ENCODE measurements at regions not wholly inside any gene's neighbourhood (a gene's known extent, or its start where the extent isn't known, plus 50 kb on each side); places are given as distances from the start of the nearest gene placed in this dataset.

GRCh38 chr13:32881074-32881776 lies 135.0 kb upstream of the KL start:
- Histone ChIP-seq H3K9me3 (ENCODE audit: control insufficient read depth in 1 of 2, insufficient read depth in 1 of 2, low read length in 2 of 2) (no peaks in the 10 kb centered on the region), H3K36me3 (ENCODE audit: insufficient read depth, low read length) (no peaks in the 10 kb centered on the region), H3K27ac (ENCODE audit: low read depth in 1 of 2, low read length in 2 of 2) (no peak overlapping the region), H3K27me3 (ENCODE audit: control insufficient read depth in 1 of 2, insufficient read depth in 2 of 2, low read length in 2 of 2) (no peaks in the 10 kb centered on the region), H3K4me3 (ENCODE audit: low read length) (no peak overlapping the region), H3K4me1 (ENCODE audit: insufficient read depth, low read length) (no peaks in the 10 kb centered on the region)
- no peaks in the 10 kb centered on the region for H3K4me1 Mint-ChIP-seq (ENCODE audit: low read depth)
- no peak for ATAC-seq (ENCODE audit: poor library complexity)
- no peak for DNase-seq
- no peaks in the 10 kb centered on the region for H3K36me3 Mint-ChIP-seq (ENCODE audit: low read depth)
- intact Hi-C loops (cut with DNase I, micrococcal nuclease) = no loop called here
- no peak overlapping the region for H3K27ac Mint-ChIP-seq
- TF ChIP-seq CTCF (IDR thresholded peaks at IDR 0.05) = no peak
- H3K4me3 Mint-ChIP-seq = no peak overlapping the region
- ChIA-PET CTCF (no interaction called here), POLR2A (no interaction called here)
- no peaks in the 10 kb centered on the region for H3K9me3 Mint-ChIP-seq
- H3K27me3 Mint-ChIP-seq = peaks cover 4% of the 10 kb centered on the region

- Histone ChIP-seq H3K27me3 (ENCODE audit: control insufficient read depth in 1 of 2, insufficient read depth in 2 of 2, low read length in 2 of 2) (no peaks in the 10 kb centered on the region), H3K4me1 (ENCODE audit: insufficient read depth, low read length) (no peaks in the 10 kb centered on the region), H3K27ac (ENCODE audit: low read depth in 1 of 2, low read length in 2 of 2) (no peak overlapping the region), H3K9me3 (ENCODE audit: control insufficient read depth in 1 of 2, insufficient read depth in 1 of 2, low read length in 2 of 2) (peaks cover 0 to 1% of the 10 kb centered on the region in 2 experiments), H3K36me3 (ENCODE audit: insufficient read depth, low read length) (no peaks in the 10 kb centered on the region), H3K4me3 (ENCODE audit: low read length) (no peak overlapping the region)
- POLR2A ChIA-PET = no interaction called here
- no peak for ATAC-seq (ENCODE audit: poor library complexity)
- intact Hi-C loops (cut with DNase I, micrococcal nuclease) = no loop called here
- no peaks in the 10 kb centered on the region for H3K4me1 Mint-ChIP-seq (ENCODE audit: low read depth)
- no peaks in the 10 kb centered on the region for H3K36me3 Mint-ChIP-seq (ENCODE audit: low read depth)
- CTCF ChIA-PET = no interaction called here
- H3K9me3 Mint-ChIP-seq = no peaks in the 10 kb centered on the region
- no peak for TF ChIP-seq CTCF (IDR thresholded peaks at IDR 0.05)
- no peak overlapping the region for H3K27ac Mint-ChIP-seq
- H3K27me3 Mint-ChIP-seq = peaks cover 4% of the 10 kb centered on the region
- no peak for DNase-seq
- no peak overlapping the region for H3K4me3 Mint-ChIP-seq
Observed at GRCh38 chr13:32881777-32882145, 134.5 kb upstream of the KL start.

- peaks cover 3% of the 10 kb centered on the region for H3K9me3 Mint-ChIP-seq
- ChIA-PET POLR2A (no interaction called here), CTCF (interaction anchor here (0.7 kb wide), 1 partner anchor 39 kb away, joined by 3 read pairs; no protein-coding TSS in a partner anchor)
- no peak for DNase-seq
- H3K36me3 Mint-ChIP-seq (ENCODE audit: low read depth) = no peaks in the 10 kb centered on the region
- no peak overlapping the region for H3K4me3 ChIP-seq (ENCODE audit: low read length)
- intact Hi-C loops (cut with DNase I, micrococcal nuclease) = no loop called here
- no peak for ATAC-seq (ENCODE audit: poor library complexity)
- TF ChIP-seq CTCF (IDR thresholded peaks at IDR 0.05) = no peak
- peaks cover 4% of the 10 kb centered on the region for H3K27me3 Mint-ChIP-seq
- H3K27ac Mint-ChIP-seq = no peak overlapping the region
- H3K9me3 ChIP-seq (ENCODE audit: control insufficient read depth in 1 of 2, insufficient read depth in 1 of 2, low read length in 2 of 2) = peaks cover 1 to 11% of the 10 kb centered on the region in 2 experiments
- H3K4me3 Mint-ChIP-seq = no peak overlapping the region
- no peaks in the 10 kb centered on the region for H3K4me1 ChIP-seq (ENCODE audit: insufficient read depth, low read length)
- no peaks in the 10 kb centered on the region for H3K27me3 ChIP-seq (ENCODE audit: control insufficient read depth in 1 of 2, insufficient read depth in 2 of 2, low read length in 2 of 2)
- no peaks in the 10 kb centered on the region for H3K4me1 Mint-ChIP-seq (ENCODE audit: low read depth)
- H3K27ac ChIP-seq (ENCODE audit: low read depth in 1 of 2, low read length in 2 of 2) = no peak overlapping the region
- no peaks in the 10 kb centered on the region for H3K36me3 ChIP-seq (ENCODE audit: insufficient read depth, low read length)
Observed at GRCh38 chr13:32882691-32883090, 133.5 kb upstream of the KL start.

Data from CD4-positive, alpha-beta T cell (primary cell).